B cell (primary cell): ENCODE measurements at regions not wholly inside any gene's neighbourhood (a gene's known extent, or its start where the extent isn't known, plus 50 kb on each side); places are given as distances from the start of the nearest gene placed in this dataset.
"Not testable (repeated sequence)": the region's sequence is repeated elsewhere in the genome, so short reads cannot be mapped to it uniquely, and the experiment has no call there.

Experiments used
- ATAC-seq: fragments of 200-7000 bp; cut with Tn5 transposase; one replicate; pipeline ENCODE4 v1.10.0; 2021; ENCODE audit warnings: low read depth, mild to moderate bottlenecking, moderate number of reproducible peaks, moderate library complexity
- CTCF ChIA-PET: fragments of 350-600 bp; sonication (Branson Sonifier 250); formaldehyde crosslinking; loops from one replicate; lab custom pipeline; 2021; ENCODE audit warnings: antibody characterized with exemption, inconsistent platforms; lab: Charles Lee
- POLR2A ChIA-PET: fragments of 350-600 bp; sonication (Branson Sonifier 250); formaldehyde crosslinking; loops from one replicate; lab custom pipeline; 2021; ENCODE audit warnings: antibody characterized with exemption; lab: Charles Lee
- DNase-seq: peaks from one replicate; pipeline ENCODE4 v3.0.0; 2013
- H2AFZ ChIP-seq: 2 replicates; pipeline ENCODE4 v1.6.1; 2012; ENCODE audit warnings: mild to moderate bottlenecking, low read depth, low read length; ENCODE audit not compliant: insufficient read depth, poor library complexity, severe bottlenecking
- H3K27ac ChIP-seq, 2 donors: 1 replicate in 1 of 2; 2 replicates in 1 of 2; pipeline ENCODE4 v1.5.1; 2012 to 2013; ENCODE audit warnings: low read length in 2 of 2, mild to moderate bottlenecking in 2 of 2, moderate library complexity in 1 of 2
- H3K27me3 ChIP-seq, 4 experiments: fragments of 200-600 bp in 1 of 4; sonication (generic) in 1 of 4; replicated peaks in 1 of 4; 1 replicate in 2 of 4; 2 replicates in 2 of 4; pipeline versions ENCODE4 v1.6.1 to v1.7.0; 2013 to 2016; ENCODE audit warnings: low read length in 3 of 4, mild to moderate bottlenecking in 2 of 4, mixed read lengths in 1 of 4, moderate library complexity in 1 of 4; ENCODE audit not compliant: insufficient read depth in 4 of 4, control insufficient read depth in 3 of 4; ENCODE audit errors: control extremely low read depth in 1 of 4
- H3K36me3 ChIP-seq, 2 experiments: replicated peaks in 1 of 2; 1 replicate in 1 of 2; 2 replicates in 1 of 2; pipeline versions ENCODE4 v1.6.1 to v1.7.1; 2013; ENCODE audit warnings: low read length in 1 of 2; ENCODE audit not compliant: insufficient read depth in 2 of 2, control insufficient read depth in 1 of 2; ENCODE audit errors: control extremely low read depth in 1 of 2, extremely low read depth in 1 of 2
- H3K4me1 ChIP-seq, 2 donors: fragments of 200-600 bp in 1 of 2; sonication (generic) in 1 of 2; 1 replicate in 1 of 2; 2 replicates in 1 of 2; pipeline versions ENCODE4 v1.5.1 to v1.6.1; 2013 to 2017; ENCODE audit warnings: low read length in 2 of 2; ENCODE audit not compliant: control insufficient read depth in 2 of 2, insufficient read depth in 2 of 2
- H3K4me2 ChIP-seq: replicated peaks from 2 replicates; pipeline ENCODE3; 2012; ENCODE audit warnings: mild to moderate bottlenecking, low read depth, low read length; ENCODE audit not compliant: poor library complexity, severe bottlenecking
- H3K4me3 ChIP-seq, 5 experiments: fragments of 200-600 bp in 1 of 5; sonication (generic) in 1 of 5; 1 replicate in 3 of 5; 2 replicates in 2 of 5; pipeline versions ENCODE4 v1.5.1 to v1.7.0; 2011 to 2016; ENCODE audit warnings: low read length in 4 of 5, mild to moderate bottlenecking in 4 of 5, low read depth in 2 of 5, control low read depth in 1 of 5, moderate library complexity in 1 of 5; ENCODE audit not compliant: insufficient read depth in 1 of 5; ENCODE audit errors: control extremely low read depth in 1 of 5, extremely low read depth in 1 of 5
- H3K79me2 ChIP-seq: fragments of 200-600 bp; sonication (generic); one replicate; pipeline ENCODE4 v1.6.0; 2016; ENCODE audit warnings: low read length; ENCODE audit not compliant: control insufficient read depth, insufficient read depth
- H3K9ac ChIP-seq: fragments of 200-600 bp; sonication (generic); 2 replicates; pipeline ENCODE4 v1.6.1; 2017; ENCODE audit warnings: mild to moderate bottlenecking, low read length, moderate library complexity
- H3K9me3 ChIP-seq, 3 donors: one replicate each; pipeline versions ENCODE4 v1.6.1 to v1.7.1; 2013; ENCODE audit warnings: low read length in 2 of 3; ENCODE audit not compliant: control insufficient read depth in 2 of 3, insufficient read depth in 1 of 3; ENCODE audit errors: control extremely low read depth in 1 of 3
- H4K20me1 ChIP-seq: 2 replicates; pipeline ENCODE4 v1.6.0; 2012; ENCODE audit warnings: mild to moderate bottlenecking, low read length; ENCODE audit not compliant: insufficient read depth, control insufficient read depth, poor library complexity, severe bottlenecking
- H3K27ac Mint-ChIP-seq: one replicate; pipeline ENCODE4 v1.8.0; 2021; ENCODE audit warnings: mixed read lengths
- H3K27me3 Mint-ChIP-seq: one replicate; pipeline ENCODE4 v1.8.0; 2021; ENCODE audit warnings: mixed read lengths
- H3K4me1 Mint-ChIP-seq: one replicate; pipeline ENCODE4 v1.8.0; 2021; ENCODE audit warnings: mixed read lengths
- H3K4me3 Mint-ChIP-seq: one replicate; pipeline ENCODE4 v1.8.0; 2021; ENCODE audit warnings: mixed read lengths
- H3K9me3 Mint-ChIP-seq: one replicate; pipeline ENCODE4 v1.8.0; 2022; ENCODE audit warnings: mixed read lengths; ENCODE audit not compliant: insufficient read depth
- CTCF ChIP-seq: fragments of 200-600 bp; IDR thresholded peaks from one replicate; pipeline ENCODE4 v1.8.0; 2022; ENCODE audit warnings: antibody characterized with exemption, mild to moderate bottlenecking
- EZH2 ChIP-seq: IDR thresholded peaks from 2 replicates; pipeline ENCODE4 v1.6.1; 2012; ENCODE audit warnings: borderline replicate concordance, low read depth, mild to moderate bottlenecking, moderate library complexity, low read length; ENCODE audit not compliant: insufficient read depth, poor library complexity, severe bottlenecking
- WGBS: methylation state at CpG from one replicate; pipeline ENCODE4 v1.1.5; 2013; ENCODE audit warnings: missing lambda C conversion rate; ENCODE audit not compliant: insufficient coverage; 5-methylcytosine and 5-hydroxymethylcytosine counted together
- intact Hi-C: fragments of 100-400 bp; cut with micrococcal nuclease; formaldehyde crosslinking; loops from one replicate; pipeline ENCODE4 v1.10.0; 2022

- Histone ChIP-seq H3K9me3 (peaks cover 0 to 8% (median 0%) of the 10 kb centered on the region in 3 donors), H3K79me2 (no peaks in the 10 kb centered on the region), H3K36me3 (no peaks in the 10 kb centered on the region), H3K27me3 (no peaks in the 10 kb centered on the region), H4K20me1 (no peaks in the 10 kb centered on the region), H3K9ac (no peak overlapping the region), H3K4me2 (no peak overlapping the region), H3K27ac (no peak overlapping the region), H3K4me3 (no peak overlapping the region), H2AFZ (no peak overlapping the region), H3K4me1 (no peaks in the 10 kb centered on the region)
- intact Hi-C loops: no loop called here
- DNase-seq (no peak), ATAC-seq (no peak)
- H3K9me3 Mint-ChIP-seq: peaks cover 13% of the 10 kb centered on the region
- POLR2A ChIA-PET: no interaction called here
- H3K27me3 Mint-ChIP-seq: no peaks in the 10 kb centered on the region
- H3K27ac Mint-ChIP-seq: no peak overlapping the region
- CTCF ChIA-PET: no interaction called here
- no peak overlapping the region for H3K4me3 Mint-ChIP-seq
- 40% methylated on average over 1 of the region's 1 CpG for WGBS
- TF ChIP-seq CTCF (no peak), EZH2 (no peak)
- H3K4me1 Mint-ChIP-seq: no peaks in the 10 kb centered on the region
Observed at GRCh38 chr1:217040711-217041455, 317.7 kb upstream of the ESRRG start.

- Histone ChIP-seq H2AFZ (no peak overlapping the region), H3K4me3 (no peak overlapping the region), H3K4me1 (no peaks in the 10 kb centered on the region), H4K20me1 (no peaks in the 10 kb centered on the region), H3K27me3 (no peaks in the 10 kb centered on the region), H3K79me2 (no peaks in the 10 kb centered on the region), H3K27ac (no peak overlapping the region), H3K9me3 (peaks cover 0 to 8% (median 0%) of the 10 kb centered on the region in 3 donors), H3K9ac (no peak overlapping the region), H3K4me2 (no peak overlapping the region), H3K36me3 (no peaks in the 10 kb centered on the region)
- H3K27me3 Mint-ChIP-seq: no peaks in the 10 kb centered on the region
- no peaks in the 10 kb centered on the region for H3K4me1 Mint-ChIP-seq
- peaks cover 13% of the 10 kb centered on the region for H3K9me3 Mint-ChIP-seq
- TF ChIP-seq CTCF: no peak
- TF ChIP-seq EZH2: no peak
- intact Hi-C loops: no loop called here
- no peak overlapping the region for H3K27ac Mint-ChIP-seq
- DNase-seq (no peak), ATAC-seq (no peak)
- ChIA-PET POLR2A (no interaction called here), CTCF (no interaction called here)
- WGBS: 89% methylated on average over 1 of the region's 2 CpGs
- no peak overlapping the region for H3K4me3 Mint-ChIP-seq
Observed at GRCh38 chr1:217039926-217040325, 316.7 kb upstream of the ESRRG start.

- H3K27ac Mint-ChIP-seq, H2AFZ ChIP-seq, H3K27me3 ChIP-seq, H3K4me3 Mint-ChIP-seq, POLR2A ChIA-PET, H3K4me2 ChIP-seq, H3K4me3 ChIP-seq, intact Hi-C loops, H3K4me1 ChIP-seq, H3K9me3 ChIP-seq, H3K27ac ChIP-seq, H3K79me2 ChIP-seq, H4K20me1 ChIP-seq, H3K27me3 Mint-ChIP-seq, H3K36me3 ChIP-seq, H3K9ac ChIP-seq, CTCF ChIA-PET, ATAC-seq, H3K4me1 Mint-ChIP-seq, DNase-seq: not testable (repeated sequence)
- H3K9me3 Mint-ChIP-seq: peaks cover 13% of the 10 kb centered on the region
- WGBS: 43% methylated on average over 1 of the region's 3 CpGs
Observed at GRCh38 chr1:217039139-217039538, 315.9 kb upstream of the ESRRG start.
